DND-41 (cell line): ENCODE measurements at regions not wholly inside any gene's neighbourhood (a gene's known extent, or its start where the extent isn't known, plus 50 kb on each side); places are given as distances from the start of the nearest gene placed in this dataset.

Source experiments
- ATAC-seq: fragments of 200-7000 bp; cut with Tn5 transposase; 3 replicates; pipeline ENCODE4 v1.9.1; 2021; ENCODE audit warnings: low read depth; ENCODE audit not compliant: insufficient read depth
- DNase-seq: peaks from one replicate; pipeline ENCODE4 v3.0.0-alpha.2; 2020
- H2AFZ ChIP-seq: 2 replicates; pipeline ENCODE4 v1.6.0; 2012; ENCODE audit warnings: low read depth, low read length
- H3K27ac ChIP-seq: 2 replicates; pipeline ENCODE4 v1.5.1; 2012; ENCODE audit warnings: low read length, inconsistent platforms
- H3K27me3 ChIP-seq: fragments of 200-600 bp; sonication (generic); 2 replicates; pipeline ENCODE4 v1.6.0; 2012; ENCODE audit warnings: low read length, mild to moderate bottlenecking, inconsistent platforms; ENCODE audit not compliant: insufficient read depth, poor library complexity
- H3K36me3 ChIP-seq: 2 replicates; pipeline ENCODE4 v1.5.1; 2012; ENCODE audit warnings: low read length, inconsistent platforms; ENCODE audit not compliant: insufficient read depth
- H3K4me1 ChIP-seq: 2 replicates; pipeline ENCODE4 v1.5.1; 2012; ENCODE audit warnings: mild to moderate bottlenecking, low read length; ENCODE audit not compliant: insufficient read depth
- H3K4me2 ChIP-seq: 2 replicates; pipeline ENCODE4 v1.6.0; 2012; ENCODE audit warnings: mild to moderate bottlenecking, moderate library complexity, low read length, inconsistent platforms; ENCODE audit not compliant: insufficient read depth
- H3K4me3 ChIP-seq, 2 experiments: fragments of 200-600 bp in 1 of 2; shearing (Covaris generic) in 1 of 2; 2 replicates each; pipeline ENCODE4 v1.5.1; 2012 to 2016; ENCODE audit warnings: inconsistent platforms in 2 of 2, low read length in 2 of 2, mild to moderate bottlenecking in 2 of 2, low read depth in 1 of 2, moderate library complexity in 1 of 2
- H3K79me2 ChIP-seq: 2 replicates; pipeline ENCODE4 v1.6.0; 2012; ENCODE audit warnings: low read length, inconsistent platforms; ENCODE audit not compliant: insufficient read depth
- H3K9ac ChIP-seq: 2 replicates; pipeline ENCODE4 v1.6.0; 2012; ENCODE audit warnings: low read depth, mild to moderate bottlenecking, inconsistent platforms, low read length, moderate library complexity
- H3K9me3 ChIP-seq: 2 replicates; pipeline ENCODE4 v1.5.1; 2012; ENCODE audit warnings: low read length, moderate library complexity, mild to moderate bottlenecking, inconsistent platforms; ENCODE audit not compliant: insufficient read depth, severe bottlenecking
- H4K20me1 ChIP-seq: 2 replicates; pipeline ENCODE4 v1.6.0; 2012; ENCODE audit warnings: low read length; ENCODE audit not compliant: insufficient read depth
- EZH2 ChIP-seq: IDR thresholded peaks from 3 replicates; pipeline ENCODE4 v1.6.1; 2012; ENCODE audit warnings: borderline replicate concordance, low read depth, mild to moderate bottlenecking, moderate library complexity, low read length, inconsistent platforms; ENCODE audit not compliant: severe bottlenecking
- TF ChIP-seq, protein P1 (sequence below): IDR thresholded peaks from 2 replicates; pipeline ENCODE4 v1.5.1; 2012; ENCODE audit warnings: borderline replicate concordance, low read length, moderate library complexity, mild to moderate bottlenecking; ENCODE audit not compliant: poor library complexity, severe bottlenecking; ENCODE audit errors: extremely low read depth

DNA sequence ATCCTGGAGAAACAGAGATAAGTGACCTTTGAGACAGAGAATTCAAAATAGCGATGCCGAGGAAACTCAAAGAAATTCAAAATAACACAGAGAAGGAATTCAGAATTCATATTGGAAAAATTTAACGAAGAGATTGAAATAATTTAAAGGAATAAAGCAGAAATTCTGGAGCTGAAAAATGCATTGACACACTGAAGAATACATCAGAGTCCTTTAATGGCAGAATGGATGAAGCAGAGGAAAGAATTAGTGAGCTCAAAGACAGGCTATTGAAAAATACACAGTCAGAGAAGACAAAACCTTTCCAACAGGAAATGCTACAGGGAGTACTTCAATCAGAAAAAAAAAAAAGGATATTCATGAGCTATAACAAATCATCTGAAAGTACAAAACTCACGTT, 185.8 kb downstream of the PARM1 start:
- H3K4me2 ChIP-seq = no peak overlapping the region
- ATAC-seq (no peak), DNase-seq (no peak)
- TF ChIP-seq EZH2 = no peak
- H3K4me1 ChIP-seq = no peaks in the 10 kb centered on the region
- H3K9me3 ChIP-seq = no peaks in the 10 kb centered on the region
- H3K36me3 ChIP-seq = no peaks in the 10 kb centered on the region
- H3K27ac ChIP-seq = no peak overlapping the region
- H4K20me1 ChIP-seq = no peaks in the 10 kb centered on the region
- no peak overlapping the region for H2AFZ ChIP-seq
- H3K79me2 ChIP-seq = no peaks in the 10 kb centered on the region
- H3K27me3 ChIP-seq = no peaks in the 10 kb centered on the region
- H3K4me3 ChIP-seq = no peak overlapping the region
- H3K9ac ChIP-seq = no peak overlapping the region

DNA sequence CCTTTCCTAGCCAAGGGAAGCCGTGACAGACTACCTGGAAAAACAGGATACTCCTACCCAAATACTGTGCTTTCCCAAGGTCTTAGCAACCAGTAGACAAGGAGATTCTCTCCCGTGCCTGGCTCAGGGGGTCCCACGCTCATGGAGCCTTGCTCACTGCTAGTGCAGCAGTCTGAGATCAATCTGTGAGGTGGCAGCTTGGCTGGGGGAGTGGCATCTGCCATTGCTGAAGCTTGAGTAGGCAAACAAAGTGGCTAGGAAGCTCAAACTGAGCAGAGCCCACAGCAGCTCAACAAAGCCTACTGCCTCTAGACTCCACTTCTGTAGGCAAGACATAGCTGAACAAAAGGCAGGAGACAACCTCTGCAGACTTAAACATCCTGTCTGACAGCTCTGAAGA, 177.1 kb downstream of the PARM1 start:
- no peak for TF ChIP-seq EZH2
- TF ChIP-seq, protein P1, sequence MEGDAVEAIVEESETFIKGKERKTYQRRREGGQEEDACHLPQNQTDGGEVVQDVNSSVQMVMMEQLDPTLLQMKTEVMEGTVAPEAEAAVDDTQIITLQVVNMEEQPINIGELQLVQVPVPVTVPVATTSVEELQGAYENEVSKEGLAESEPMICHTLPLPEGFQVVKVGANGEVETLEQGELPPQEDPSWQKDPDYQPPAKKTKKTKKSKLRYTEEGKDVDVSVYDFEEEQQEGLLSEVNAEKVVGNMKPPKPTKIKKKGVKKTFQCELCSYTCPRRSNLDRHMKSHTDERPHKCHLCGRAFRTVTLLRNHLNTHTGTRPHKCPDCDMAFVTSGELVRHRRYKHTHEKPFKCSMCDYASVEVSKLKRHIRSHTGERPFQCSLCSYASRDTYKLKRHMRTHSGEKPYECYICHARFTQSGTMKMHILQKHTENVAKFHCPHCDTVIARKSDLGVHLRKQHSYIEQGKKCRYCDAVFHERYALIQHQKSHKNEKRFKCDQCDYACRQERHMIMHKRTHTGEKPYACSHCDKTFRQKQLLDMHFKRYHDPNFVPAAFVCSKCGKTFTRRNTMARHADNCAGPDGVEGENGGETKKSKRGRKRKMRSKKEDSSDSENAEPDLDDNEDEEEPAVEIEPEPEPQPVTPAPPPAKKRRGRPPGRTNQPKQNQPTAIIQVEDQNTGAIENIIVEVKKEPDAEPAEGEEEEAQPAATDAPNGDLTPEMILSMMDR = no peak
- H3K4me3 ChIP-seq = no peak overlapping the region
- no peaks in the 10 kb centered on the region for H3K4me1 ChIP-seq
- H3K79me2 ChIP-seq = no peaks in the 10 kb centered on the region
- H3K9ac ChIP-seq = no peak overlapping the region
- ATAC-seq (no peak), DNase-seq (no peak)
- H4K20me1 ChIP-seq = no peaks in the 10 kb centered on the region
- no peak overlapping the region for H2AFZ ChIP-seq
- H3K27me3 ChIP-seq = no peaks in the 10 kb centered on the region
- no peaks in the 10 kb centered on the region for H3K36me3 ChIP-seq
- H3K4me2 ChIP-seq = no peak overlapping the region
- no peaks in the 10 kb centered on the region for H3K9me3 ChIP-seq
- H3K27ac ChIP-seq = no peak overlapping the region

DNA sequence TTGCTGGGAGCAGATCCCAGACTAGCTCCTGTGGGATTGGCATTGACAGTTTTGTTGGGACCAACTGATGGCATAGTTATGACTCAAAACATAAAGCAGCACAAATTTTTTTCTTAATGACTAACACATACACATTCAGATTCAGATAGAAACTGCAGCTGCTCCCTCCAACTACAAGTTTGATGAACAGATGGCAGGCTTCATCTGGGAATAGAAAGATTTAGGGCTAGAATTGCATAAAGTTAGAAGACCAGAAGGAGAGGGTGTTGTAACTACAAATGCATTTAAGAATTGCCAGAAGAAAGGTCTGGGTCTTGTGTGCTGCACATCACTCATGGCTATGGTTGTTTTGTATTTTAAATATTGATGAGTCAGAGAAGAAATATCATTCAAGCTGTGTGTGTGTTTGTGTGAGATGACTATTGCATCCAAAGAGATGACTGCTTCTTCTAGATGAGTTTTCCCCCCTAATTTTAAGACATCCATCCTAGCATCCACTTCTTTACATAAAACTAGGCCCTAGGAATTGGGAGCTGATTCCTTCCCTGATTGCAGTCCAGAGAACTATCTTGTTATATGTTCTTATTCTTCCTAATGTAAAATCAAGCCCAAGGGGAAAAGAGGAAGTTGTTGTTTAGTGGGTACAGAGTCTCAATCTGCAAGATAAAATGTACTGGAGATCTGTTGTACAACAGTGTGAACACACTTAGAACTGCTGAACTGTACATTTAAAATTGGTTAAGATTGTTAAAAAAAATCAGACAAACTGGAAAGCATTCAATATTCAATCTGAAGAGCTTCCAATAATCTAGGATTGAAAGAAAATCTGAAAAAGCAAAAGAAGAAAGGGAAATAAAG, 175.1 kb downstream of the PARM1 start:
- Histone ChIP-seq H3K27ac (no peak overlapping the region), H3K4me3 (no peak overlapping the region), H3K9me3 (no peaks in the 10 kb centered on the region), H2AFZ (no peak overlapping the region), H3K4me1 (no peaks in the 10 kb centered on the region), H3K27me3 (no peaks in the 10 kb centered on the region), H3K79me2 (no peaks in the 10 kb centered on the region), H3K9ac (no peak overlapping the region), H3K36me3 (no peaks in the 10 kb centered on the region), H3K4me2 (no peak overlapping the region), H4K20me1 (no peaks in the 10 kb centered on the region)
- TF ChIP-seq EZH2 = no peak
- TF ChIP-seq, protein P1 = no peak
- no peak for DNase-seq
- no peak for ATAC-seq

DNA sequence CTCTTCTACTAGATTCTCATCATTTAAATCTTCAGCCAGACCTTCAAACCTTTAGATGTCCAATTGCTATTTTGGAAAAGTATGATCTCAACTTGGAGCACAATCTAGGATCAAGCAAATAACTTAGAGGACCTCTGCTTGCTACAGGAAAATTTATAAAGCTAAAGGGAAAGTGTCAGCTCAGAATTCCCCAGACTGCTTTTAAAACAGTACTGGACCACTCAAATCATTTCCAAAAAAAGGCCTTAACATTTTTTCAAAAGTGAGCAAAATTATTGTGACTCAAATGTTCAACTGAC, 169.8 kb downstream of the PARM1 start:
- ATAC-seq = no peak
- no peak overlapping the region for H3K9ac ChIP-seq
- no peak overlapping the region for H3K4me2 ChIP-seq

More for the DNA sequence above, 169.8 kb downstream of the PARM1 start:
- Histone ChIP-seq H3K27ac (no peak overlapping the region), H3K36me3 (no peaks in the 10 kb centered on the region), H3K27me3 (no peaks in the 10 kb centered on the region), H4K20me1 (no peaks in the 10 kb centered on the region), H3K9me3 (no peaks in the 10 kb centered on the region), H3K4me3 (no peak overlapping the region), H2AFZ (no peak overlapping the region), H3K4me1 (no peaks in the 10 kb centered on the region), H3K79me2 (no peaks in the 10 kb centered on the region)
- no peak for DNase-seq
- no peak for TF ChIP-seq EZH2
- TF ChIP-seq, protein P1 = no peak
